ENCODE measurements at regions not wholly inside any gene's neighbourhood (a gene's known extent, or its start where the extent isn't known, plus 50 kb on each side); places are given as distances from the start of the nearest gene placed in this dataset.

DNA sequence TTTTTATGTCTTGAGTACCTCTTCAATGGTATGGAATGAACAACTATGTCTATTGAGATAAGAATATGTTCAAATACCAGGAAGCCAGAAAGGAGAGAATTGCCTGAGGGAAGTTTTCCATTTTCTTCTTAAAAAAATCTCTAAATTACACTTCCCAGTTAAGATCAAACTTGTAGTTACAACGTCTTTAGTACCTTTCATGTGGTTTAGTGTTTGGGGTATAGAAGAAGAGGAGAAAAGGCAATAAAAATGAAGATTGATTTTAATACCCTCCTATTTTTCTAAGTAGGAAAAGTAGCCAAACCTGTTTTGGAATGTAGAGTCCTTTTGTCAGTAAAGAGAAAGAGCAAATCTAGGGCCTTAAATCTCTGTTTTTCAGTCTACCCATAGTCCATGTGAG is 470.0 kb upstream of the SEMA3A start:
- no peak overlapping the region for H3K27ac ChIP-seq (ENCODE audit: low read depth in 2 of 2, low read length in 2 of 2)

DNA sequence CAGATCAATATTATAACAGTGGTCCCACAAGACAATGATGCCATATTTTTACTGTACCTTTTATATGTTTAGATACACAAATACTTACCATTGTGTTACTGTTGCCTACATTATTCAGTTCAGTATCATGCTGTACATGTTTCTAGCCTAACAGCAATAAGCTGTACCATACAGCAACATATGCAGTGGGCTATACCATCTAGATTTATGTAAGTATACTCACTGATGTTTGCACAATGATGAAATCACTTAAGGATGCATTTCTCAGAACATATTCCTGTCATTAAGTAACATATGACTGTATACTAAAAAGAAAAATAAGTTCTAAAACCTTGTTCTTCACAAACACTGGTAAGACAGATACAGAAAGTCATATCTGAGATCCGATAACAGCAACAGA is 468.6 kb upstream of the SEMA3A start:
- TF ChIP-seq CTCF (IDR thresholded peaks at IDR 0.05; ENCODE audit: borderline replicate concordance, extremely low read depth, insufficient read depth): no peak
- no peak overlapping the region for H3K9ac ChIP-seq (ENCODE audit: low read length in 3 of 3)
- H3K27me3 ChIP-seq (ENCODE audit: control insufficient read depth, insufficient read depth, low read length): no peaks in the 10 kb centered on the region
- no peaks in the 10 kb centered on the region for H3K9me3 ChIP-seq (ENCODE audit: control insufficient read depth in 2 of 3, insufficient read depth in 1 of 3, low read length in 3 of 3)
- H3K36me3 ChIP-seq (ENCODE audit: control insufficient read depth in 2 of 3, insufficient read depth in 3 of 3, low read length in 3 of 3): no peaks in the 10 kb centered on the region
- no peak overlapping the region for H3K27ac ChIP-seq (ENCODE audit: low read depth in 2 of 2, low read length in 2 of 2)
- FAIRE-seq (no peak), DNase-seq (no peak)
- no peaks in the 10 kb centered on the region for H3K4me1 ChIP-seq (ENCODE audit: control insufficient read depth in 2 of 3, insufficient read depth in 2 of 3, low read depth in 1 of 3, low read length in 3 of 3)
- intact Hi-C loops (cut with DNase I): no loop called here
- no peak overlapping the region for H3K4me3 ChIP-seq (ENCODE audit: low read length in 3 of 3)

More for the DNA sequence above, 470.0 kb upstream of the SEMA3A start:
- no peaks in the 10 kb centered on the region for H3K27me3 ChIP-seq (ENCODE audit: control insufficient read depth, insufficient read depth, low read length)
- no peaks in the 10 kb centered on the region for H3K36me3 ChIP-seq (ENCODE audit: control insufficient read depth in 2 of 3, insufficient read depth in 3 of 3, low read length in 3 of 3)
- DNase-seq (no peak), FAIRE-seq (no peak)
- H3K4me1 ChIP-seq (ENCODE audit: control insufficient read depth in 2 of 3, insufficient read depth in 2 of 3, low read depth in 1 of 3, low read length in 3 of 3): no peaks in the 10 kb centered on the region
- no peak overlapping the region for H3K4me3 ChIP-seq (ENCODE audit: low read length in 3 of 3)
- no peak overlapping the region for H3K9ac ChIP-seq (ENCODE audit: low read length in 3 of 3)
- H3K9me3 ChIP-seq (ENCODE audit: control insufficient read depth in 2 of 3, insufficient read depth in 1 of 3, low read length in 3 of 3): no peaks in the 10 kb centered on the region
- no peak for TF ChIP-seq CTCF (IDR thresholded peaks at IDR 0.05; ENCODE audit: borderline replicate concordance, extremely low read depth, insufficient read depth)
- intact Hi-C loops (cut with DNase I): no loop called here

DNA sequence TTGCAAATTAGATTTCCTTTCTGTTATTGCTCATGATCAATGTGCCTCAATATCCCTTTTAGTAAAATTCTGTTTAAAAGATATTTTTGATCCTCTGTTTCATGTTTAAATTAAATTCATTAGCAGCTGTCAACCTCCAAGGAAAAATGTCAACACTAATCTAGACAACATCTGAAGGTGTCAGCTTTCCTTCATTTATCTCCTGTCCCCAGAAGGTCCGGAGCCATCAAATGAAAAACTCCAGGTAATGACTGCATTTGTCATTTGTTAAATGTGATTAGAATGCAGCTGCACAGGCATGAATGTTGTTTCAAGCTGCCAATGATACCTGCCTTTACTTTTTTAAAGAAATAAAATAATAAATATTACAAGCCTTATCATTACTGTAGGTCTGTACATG is 463.7 kb upstream of the SEMA3A start:
- FAIRE-seq: no peak
- intact Hi-C loops (cut with DNase I): no loop called here
- H3K27me3 ChIP-seq (ENCODE audit: control insufficient read depth, insufficient read depth, low read length): no peaks in the 10 kb centered on the region
- no peak overlapping the region for H3K27ac ChIP-seq (ENCODE audit: low read depth in 2 of 2, low read length in 2 of 2)
- no peak for DNase-seq
- no peak overlapping the region for H3K9ac ChIP-seq (ENCODE audit: low read length in 3 of 3)
- H3K4me1 ChIP-seq (ENCODE audit: control insufficient read depth in 2 of 3, insufficient read depth in 2 of 3, low read depth in 1 of 3, low read length in 3 of 3): no peaks in the 10 kb centered on the region
- H3K9me3 ChIP-seq (ENCODE audit: control insufficient read depth in 2 of 3, insufficient read depth in 1 of 3, low read length in 3 of 3): no peaks in the 10 kb centered on the region
- no peaks in the 10 kb centered on the region for H3K36me3 ChIP-seq (ENCODE audit: control insufficient read depth in 2 of 3, insufficient read depth in 3 of 3, low read length in 3 of 3)
- TF ChIP-seq CTCF (IDR thresholded peaks at IDR 0.05; ENCODE audit: borderline replicate concordance, extremely low read depth, insufficient read depth): no peak
- no peak overlapping the region for H3K4me3 ChIP-seq (ENCODE audit: low read length in 3 of 3)

DNA sequence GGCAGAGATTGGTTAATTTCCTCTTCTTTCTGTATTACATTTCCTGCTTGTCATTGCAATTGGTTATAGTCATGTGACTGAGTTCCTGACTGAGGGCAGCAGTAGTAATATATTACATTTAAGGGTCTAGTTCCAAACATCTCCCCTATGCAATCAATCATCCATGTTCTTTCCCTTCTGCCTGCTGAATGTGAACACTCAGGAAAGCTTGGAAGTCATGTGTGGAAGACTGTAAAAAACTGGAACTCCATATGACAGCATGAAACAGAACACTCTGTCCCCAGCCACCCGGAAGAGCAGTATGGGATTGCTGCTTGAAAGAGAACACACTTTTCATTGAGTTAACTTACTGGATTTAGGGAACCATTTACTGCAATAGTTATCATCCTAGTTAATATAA is 459.7 kb upstream of the SEMA3A start:
- H3K9me3 ChIP-seq (ENCODE audit: control insufficient read depth in 2 of 3, insufficient read depth in 1 of 3, low read length in 3 of 3): no peaks in the 10 kb centered on the region
- FAIRE-seq (no peak), DNase-seq (peak in 2 of 5 donors; percentile 46 to 49)
- no peaks in the 10 kb centered on the region for H3K36me3 ChIP-seq (ENCODE audit: control insufficient read depth in 2 of 3, insufficient read depth in 3 of 3, low read length in 3 of 3)
- no peaks in the 10 kb centered on the region for H3K27me3 ChIP-seq (ENCODE audit: control insufficient read depth, insufficient read depth, low read length)
- no peak overlapping the region for H3K27ac ChIP-seq (ENCODE audit: low read depth in 2 of 2, low read length in 2 of 2)
- intact Hi-C loops (cut with DNase I): no loop called here
- no peak for TF ChIP-seq CTCF (IDR thresholded peaks at IDR 0.05; ENCODE audit: borderline replicate concordance, extremely low read depth, insufficient read depth)
- H3K9ac ChIP-seq (ENCODE audit: low read length in 3 of 3): no peak overlapping the region
- H3K4me1 ChIP-seq (ENCODE audit: control insufficient read depth in 2 of 3, insufficient read depth in 2 of 3, low read depth in 1 of 3, low read length in 3 of 3): no peaks in the 10 kb centered on the region
- no peak overlapping the region for H3K4me3 ChIP-seq (ENCODE audit: low read length in 3 of 3)

Measured in kidney (tissue), 13 donors.